ENCODE measurements at regions not wholly inside any gene's neighbourhood (a gene's known extent, or its start where the extent isn't known, plus 50 kb on each side); places are given as distances from the start of the nearest gene placed in this dataset.
A peak's percentile ranks its signal among the peaks of the same experiment; 100 is the strongest.

DNA sequence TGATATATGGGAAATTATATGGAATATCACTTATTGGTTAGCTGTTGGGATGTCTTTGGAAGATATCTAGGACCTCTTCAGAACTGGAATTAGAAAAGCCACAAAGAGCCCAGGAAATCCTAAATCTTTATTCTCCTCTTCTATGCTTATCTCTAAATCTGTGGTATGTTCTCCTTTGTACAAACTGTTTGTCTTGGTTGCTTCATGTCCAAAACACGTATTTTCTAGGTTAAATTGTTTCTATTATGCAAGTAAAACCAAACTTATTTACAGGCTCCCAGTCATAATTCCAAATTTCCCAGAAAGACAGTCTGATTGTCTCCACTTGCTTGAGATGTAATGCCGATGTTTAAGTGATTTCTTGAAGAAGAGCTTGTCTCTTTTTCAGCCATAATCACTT lies 650.9 kb downstream of the CDH11 start:
- DNase-seq (ENCODE audit: insufficient read length, low spot score, missing footprints): no peak
- H3K4me2 ChIP-seq (ENCODE audit: insufficient read depth, low read length): no peak overlapping the region
- no peaks in the 10 kb centered on the region for H3K36me3 ChIP-seq (ENCODE audit: insufficient read depth, low read length)
- no peak overlapping the region for H2AFZ ChIP-seq (ENCODE audit: low read length)
- H3K27me3 ChIP-seq (ENCODE audit: insufficient read depth, low read length): no peaks in the 10 kb centered on the region
- H3K9me3 ChIP-seq (ENCODE audit: low read depth, low read length): no peaks in the 10 kb centered on the region
- H3K4me1 ChIP-seq (ENCODE audit: insufficient read depth, low read length): peaks cover 14% of the 10 kb centered on the region
- H4K20me1 ChIP-seq (ENCODE audit: insufficient read depth, low read length): no peaks in the 10 kb centered on the region
- TF ChIP-seq, protein P1, sequence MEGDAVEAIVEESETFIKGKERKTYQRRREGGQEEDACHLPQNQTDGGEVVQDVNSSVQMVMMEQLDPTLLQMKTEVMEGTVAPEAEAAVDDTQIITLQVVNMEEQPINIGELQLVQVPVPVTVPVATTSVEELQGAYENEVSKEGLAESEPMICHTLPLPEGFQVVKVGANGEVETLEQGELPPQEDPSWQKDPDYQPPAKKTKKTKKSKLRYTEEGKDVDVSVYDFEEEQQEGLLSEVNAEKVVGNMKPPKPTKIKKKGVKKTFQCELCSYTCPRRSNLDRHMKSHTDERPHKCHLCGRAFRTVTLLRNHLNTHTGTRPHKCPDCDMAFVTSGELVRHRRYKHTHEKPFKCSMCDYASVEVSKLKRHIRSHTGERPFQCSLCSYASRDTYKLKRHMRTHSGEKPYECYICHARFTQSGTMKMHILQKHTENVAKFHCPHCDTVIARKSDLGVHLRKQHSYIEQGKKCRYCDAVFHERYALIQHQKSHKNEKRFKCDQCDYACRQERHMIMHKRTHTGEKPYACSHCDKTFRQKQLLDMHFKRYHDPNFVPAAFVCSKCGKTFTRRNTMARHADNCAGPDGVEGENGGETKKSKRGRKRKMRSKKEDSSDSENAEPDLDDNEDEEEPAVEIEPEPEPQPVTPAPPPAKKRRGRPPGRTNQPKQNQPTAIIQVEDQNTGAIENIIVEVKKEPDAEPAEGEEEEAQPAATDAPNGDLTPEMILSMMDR (IDR thresholded peaks at IDR 0.05; ENCODE audit: extremely low read depth, low read depth, low read length): no peak
- H3K79me2 ChIP-seq (ENCODE audit: insufficient read depth, low read length): no peaks in the 10 kb centered on the region
- H3K27ac ChIP-seq (ENCODE audit: low read depth, low read length): no peak overlapping the region
- no peak overlapping the region for H3K4me3 ChIP-seq (ENCODE audit: insufficient read depth, low read length)

DNA sequence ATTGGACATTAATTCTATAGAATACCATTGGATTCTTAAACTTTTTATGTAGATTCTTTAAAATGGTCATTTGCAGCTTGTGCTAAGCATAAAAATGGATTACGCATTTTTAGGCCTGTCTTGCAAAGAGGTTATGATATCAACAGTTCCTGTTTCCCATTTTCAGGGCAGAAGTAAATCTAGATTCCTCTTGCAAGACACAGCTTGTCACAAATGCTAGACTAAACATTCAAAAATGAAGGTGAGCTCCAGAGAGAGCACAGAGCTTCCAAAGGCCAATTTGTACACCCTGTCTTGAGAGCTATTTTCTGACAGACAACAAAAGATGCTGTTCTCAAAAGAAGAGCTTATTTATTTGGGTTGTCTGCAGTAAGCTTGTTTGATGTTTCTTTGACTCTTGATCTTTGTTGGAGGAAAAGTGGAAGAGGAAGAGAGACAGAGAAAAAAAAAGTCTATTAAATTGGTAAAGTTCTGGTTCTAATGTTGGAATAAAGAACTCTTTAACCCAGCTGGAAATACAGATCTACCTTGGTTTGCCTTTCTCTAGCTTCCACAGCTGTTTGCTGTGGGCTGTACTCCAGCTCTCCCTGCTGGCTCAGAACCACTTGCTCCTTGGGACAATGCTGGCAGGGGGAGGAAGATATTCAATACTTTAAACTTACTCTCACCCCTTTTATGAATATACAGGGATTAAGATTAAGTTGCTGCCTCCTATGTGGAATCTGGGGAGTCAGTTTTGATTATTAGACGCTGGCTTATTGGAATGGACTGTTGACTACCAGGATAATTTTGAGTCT lies 651.8 kb downstream of the CDH11 start:
- no peak overlapping the region for H3K4me2 ChIP-seq (ENCODE audit: insufficient read depth, low read length)
- no peaks in the 10 kb centered on the region for H3K9me3 ChIP-seq (ENCODE audit: low read depth, low read length)
- no peak for DNase-seq (ENCODE audit: insufficient read length, low spot score, missing footprints)
- H3K79me2 ChIP-seq (ENCODE audit: insufficient read depth, low read length): no peaks in the 10 kb centered on the region
- H3K4me1 ChIP-seq (ENCODE audit: insufficient read depth, low read length): peaks cover 8% of the 10 kb centered on the region
- H3K4me3 ChIP-seq (ENCODE audit: insufficient read depth, low read length): no peak overlapping the region
- TF ChIP-seq, protein P1 (IDR thresholded peaks at IDR 0.05; ENCODE audit: extremely low read depth, low read depth, low read length): peak; percentile 33
- no peaks in the 10 kb centered on the region for H3K27me3 ChIP-seq (ENCODE audit: insufficient read depth, low read length)
- H3K27ac ChIP-seq (ENCODE audit: low read depth, low read length): no peak overlapping the region
- no peak overlapping the region for H2AFZ ChIP-seq (ENCODE audit: low read length)
- H3K36me3 ChIP-seq (ENCODE audit: insufficient read depth, low read length): no peaks in the 10 kb centered on the region
- no peaks in the 10 kb centered on the region for H4K20me1 ChIP-seq (ENCODE audit: insufficient read depth, low read length)

DNA sequence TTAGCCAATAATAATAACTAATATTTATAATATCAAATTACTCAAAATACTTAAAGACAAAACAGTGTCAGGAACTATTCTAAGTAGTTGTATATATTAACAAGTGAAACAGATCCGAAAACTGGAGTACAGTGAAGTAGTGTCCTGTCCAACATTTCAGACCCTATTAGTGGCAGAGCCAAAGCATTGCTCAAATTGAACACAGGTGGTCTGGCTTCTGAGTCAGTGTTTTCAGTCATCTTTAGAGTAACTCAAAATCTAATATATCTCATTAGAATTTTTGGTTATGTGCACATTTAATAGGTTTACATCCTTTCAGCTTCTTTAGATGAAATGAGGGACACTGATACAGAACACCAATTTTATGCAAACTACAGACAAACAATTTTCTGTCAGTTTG lies 652.5 kb downstream of the CDH11 start:
- Histone ChIP-seq H4K20me1 (ENCODE audit: insufficient read depth, low read length) (no peaks in the 10 kb centered on the region), H3K79me2 (ENCODE audit: insufficient read depth, low read length) (no peaks in the 10 kb centered on the region), H3K4me2 (ENCODE audit: insufficient read depth, low read length) (no peak overlapping the region), H2AFZ (ENCODE audit: low read length) (no peak overlapping the region), H3K4me1 (ENCODE audit: insufficient read depth, low read length) (peaks cover 8% of the 10 kb centered on the region), H3K36me3 (ENCODE audit: insufficient read depth, low read length) (no peaks in the 10 kb centered on the region), H3K4me3 (ENCODE audit: insufficient read depth, low read length) (no peak overlapping the region), H3K27ac (ENCODE audit: low read depth, low read length) (no peak overlapping the region), H3K27me3 (ENCODE audit: insufficient read depth, low read length) (no peaks in the 10 kb centered on the region), H3K9me3 (ENCODE audit: low read depth, low read length) (no peaks in the 10 kb centered on the region)
- no peak for DNase-seq (ENCODE audit: insufficient read length, low spot score, missing footprints)
- TF ChIP-seq, protein P1 (IDR thresholded peaks at IDR 0.05; ENCODE audit: extremely low read depth, low read depth, low read length): no peak

DNA sequence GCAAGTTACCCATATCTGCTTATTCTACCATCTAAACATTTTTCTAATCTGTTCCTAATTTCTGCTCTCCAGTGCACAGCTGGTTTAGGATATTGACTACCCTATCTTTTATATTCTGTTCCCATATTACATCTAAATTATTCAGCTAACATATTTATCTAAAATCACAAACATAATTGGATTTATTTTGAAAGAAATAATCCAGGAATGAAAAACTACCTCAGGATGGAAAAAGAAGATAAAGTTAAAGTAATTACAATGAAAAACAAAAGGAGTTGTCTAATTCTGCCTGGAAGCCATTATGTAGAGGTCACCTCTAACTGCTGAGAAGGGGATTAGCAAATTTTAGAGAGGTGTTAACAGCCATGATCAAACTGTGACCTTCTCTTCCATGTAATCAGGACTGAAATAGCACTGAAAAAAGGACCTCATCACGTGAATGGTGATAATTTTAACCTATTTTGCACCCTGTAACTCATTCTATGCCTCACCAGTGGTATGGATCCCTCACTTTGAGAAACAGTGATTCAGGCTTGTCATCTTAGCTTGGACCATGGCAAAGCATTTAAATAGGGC lies 653.3 kb downstream of the CDH11 start:
- Histone ChIP-seq H3K36me3 (ENCODE audit: insufficient read depth, low read length) (no peaks in the 10 kb centered on the region), H3K27me3 (ENCODE audit: insufficient read depth, low read length) (no peaks in the 10 kb centered on the region), H3K4me1 (ENCODE audit: insufficient read depth, low read length) (peaks cover 8% of the 10 kb centered on the region), H3K9me3 (ENCODE audit: low read depth, low read length) (no peaks in the 10 kb centered on the region), H3K4me3 (ENCODE audit: insufficient read depth, low read length) (no peak overlapping the region), H4K20me1 (ENCODE audit: insufficient read depth, low read length) (no peaks in the 10 kb centered on the region), H2AFZ (ENCODE audit: low read length) (no peak overlapping the region), H3K27ac (ENCODE audit: low read depth, low read length) (no peak overlapping the region), H3K79me2 (ENCODE audit: insufficient read depth, low read length) (no peaks in the 10 kb centered on the region), H3K4me2 (ENCODE audit: insufficient read depth, low read length) (no peak overlapping the region)
- TF ChIP-seq, protein P1 (IDR thresholded peaks at IDR 0.05; ENCODE audit: extremely low read depth, low read depth, low read length): no peak
- no peak for DNase-seq (ENCODE audit: insufficient read length, low spot score, missing footprints)

Data from osteoblast (primary cell).